CD4-positive, alpha-beta T cell treated with Interleukin-17A for 4 hours (primary cell): ENCODE measurements at regions not wholly inside any gene's neighbourhood (a gene's known extent, or its start where the extent isn't known, plus 50 kb on each side); places are given as distances from the start of the nearest gene placed in this dataset.

Source experiments
- DNase-seq: peaks from one replicate; pipeline ENCODE4 v3.0.0-alpha.2; 2020; ENCODE audit warnings: mixed read lengths

DNA sequence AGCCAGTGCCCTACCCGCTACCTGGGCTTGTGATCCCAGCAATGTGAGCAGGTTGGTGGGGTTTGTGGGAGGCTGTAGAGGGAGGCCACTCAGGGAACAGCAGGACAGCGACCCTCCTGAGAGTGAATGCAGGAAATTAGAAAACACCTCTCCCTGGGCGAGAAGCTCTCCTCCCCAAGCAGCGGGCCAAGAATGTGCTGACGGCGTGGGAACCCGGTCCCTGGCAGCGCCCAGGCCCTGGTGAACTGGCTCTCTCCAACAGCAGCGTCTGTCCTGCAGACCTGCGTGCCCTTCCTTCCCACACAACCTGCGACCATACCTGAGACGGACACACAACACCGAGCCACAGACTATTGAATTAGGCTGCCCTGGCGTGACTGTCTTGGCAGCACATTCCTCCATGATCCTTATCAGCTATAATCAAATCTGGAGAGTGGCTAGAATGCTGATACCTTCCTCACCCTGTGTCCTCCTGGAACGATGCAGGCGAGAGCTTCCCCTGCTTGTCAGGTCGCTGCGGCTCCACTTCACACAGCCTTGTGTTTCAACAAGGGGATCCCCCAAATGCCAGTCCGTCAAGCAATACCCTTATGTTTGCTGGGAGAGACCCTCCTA is 114.8 kb upstream of the GSC start:
- DNase-seq = no peak

DNA sequence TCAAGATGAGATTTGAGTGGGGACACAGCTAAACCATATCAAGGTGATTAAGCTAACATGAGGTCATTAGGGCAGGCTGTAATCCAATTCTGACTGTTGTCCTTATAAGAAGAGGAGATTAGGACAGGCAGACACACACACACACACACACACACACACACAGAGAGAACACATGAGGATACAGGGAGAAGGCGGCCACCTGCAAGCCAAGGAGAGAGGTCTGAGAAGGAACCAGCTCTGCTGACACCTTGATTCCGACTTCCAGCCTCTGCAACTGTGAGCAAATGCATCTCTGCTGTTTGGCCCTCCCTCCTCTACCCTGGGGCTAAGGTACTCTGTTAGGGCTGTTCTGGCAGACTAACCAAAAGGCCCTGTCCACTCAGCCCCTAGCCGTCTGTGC is 112.5 kb upstream of the GSC start:
- no peak for DNase-seq

DNA sequence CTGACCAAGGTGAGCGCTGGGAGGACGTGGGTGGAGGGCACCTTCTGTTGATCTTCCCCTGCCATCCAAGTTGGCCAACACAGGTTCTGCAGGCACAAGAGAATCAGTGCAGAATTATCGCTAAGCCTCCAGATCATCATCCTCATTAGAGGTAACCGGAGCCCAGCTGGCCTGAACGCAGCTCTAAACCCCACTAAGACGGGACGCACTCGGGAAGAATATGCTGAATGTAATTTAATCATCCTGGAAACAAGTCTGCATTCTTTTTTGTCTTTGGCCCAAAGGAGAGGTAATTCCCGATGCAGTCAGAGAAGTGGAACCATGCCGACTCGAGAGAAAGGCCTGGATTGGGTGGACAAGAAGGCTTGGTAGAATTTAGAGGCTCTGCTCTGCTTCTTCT is 111.0 kb upstream of the GSC start:
- DNase-seq = no peak

DNA sequence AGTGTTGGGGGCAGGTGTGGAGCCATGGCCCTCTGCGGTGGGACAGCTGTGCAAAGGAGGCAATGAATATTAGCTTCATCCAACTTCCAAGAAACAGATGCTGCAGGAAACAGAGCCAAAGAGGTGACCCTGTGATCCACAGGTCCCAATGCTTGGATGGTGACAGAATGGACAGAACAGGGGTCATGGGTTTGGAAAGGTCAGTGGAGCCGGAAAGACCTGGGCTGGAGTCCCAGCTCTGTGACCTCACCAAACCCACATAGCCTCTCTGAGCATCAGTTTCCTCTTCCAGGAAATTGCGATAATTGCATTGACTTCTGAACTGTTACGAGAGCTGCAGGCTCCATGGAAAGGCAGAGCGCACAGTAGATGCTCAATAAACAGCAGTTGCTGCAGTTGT is 110.2 kb upstream of the GSC start:
- no peak for DNase-seq

DNA sequence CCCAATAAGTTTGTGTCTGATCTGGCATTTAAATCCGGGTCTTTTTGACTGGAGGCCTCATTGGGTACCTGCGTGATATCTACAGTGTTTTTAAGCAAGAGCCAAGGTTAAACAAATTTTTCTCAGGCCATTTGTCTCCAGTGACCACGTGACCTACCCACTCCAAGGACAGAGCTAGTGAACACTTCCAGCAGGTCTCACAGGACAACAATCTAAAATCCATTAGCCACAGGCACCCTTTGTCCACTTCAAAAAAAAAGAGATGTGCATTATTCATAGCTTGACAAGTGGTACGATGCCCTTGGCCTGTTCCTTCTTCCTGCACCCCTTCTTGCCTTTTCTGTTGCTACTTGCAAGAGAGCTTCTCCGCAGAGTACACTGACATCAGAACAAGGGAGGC is 109.6 kb upstream of the GSC start:
- DNase-seq = no peak

DNA sequence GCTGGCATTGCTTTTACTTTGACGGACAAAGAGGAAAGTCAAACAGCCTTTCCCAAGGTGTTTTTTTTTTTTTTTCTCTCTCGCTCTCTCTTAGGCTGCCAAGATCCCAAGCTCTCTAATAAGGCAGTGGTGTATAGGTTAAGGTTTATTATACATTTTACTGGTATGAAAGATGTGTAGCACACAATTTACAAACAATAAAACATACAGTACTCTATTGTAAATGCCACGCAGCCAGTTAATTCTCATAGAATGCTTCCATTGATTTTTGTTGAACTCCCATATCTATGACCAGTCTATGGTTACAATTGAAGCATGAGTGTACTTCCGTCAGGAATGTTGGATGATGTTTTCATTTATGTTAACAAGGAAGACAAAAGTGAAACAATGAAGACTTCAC is 106.4 kb upstream of the GSC start:
- no peak for DNase-seq

DNA sequence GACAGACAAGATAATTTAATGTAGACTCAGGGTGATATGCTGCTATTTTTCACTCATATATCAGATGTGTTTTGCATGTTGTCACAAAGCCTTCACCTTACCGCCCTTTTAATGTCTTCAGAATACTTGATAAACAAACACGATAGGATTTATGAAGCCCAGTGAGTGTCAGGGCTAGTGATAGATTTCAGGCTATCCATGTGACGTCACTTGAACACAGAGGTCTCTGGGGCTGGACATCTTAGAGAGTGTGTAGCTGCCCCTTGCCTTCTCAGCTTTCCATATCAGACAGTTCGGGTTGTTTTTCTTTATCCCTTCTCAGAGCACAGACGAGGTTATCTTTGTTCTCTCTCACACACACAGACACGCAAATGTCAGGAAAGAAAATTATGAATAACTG is 105.3 kb upstream of the GSC start:
- no peak for DNase-seq

DNA sequence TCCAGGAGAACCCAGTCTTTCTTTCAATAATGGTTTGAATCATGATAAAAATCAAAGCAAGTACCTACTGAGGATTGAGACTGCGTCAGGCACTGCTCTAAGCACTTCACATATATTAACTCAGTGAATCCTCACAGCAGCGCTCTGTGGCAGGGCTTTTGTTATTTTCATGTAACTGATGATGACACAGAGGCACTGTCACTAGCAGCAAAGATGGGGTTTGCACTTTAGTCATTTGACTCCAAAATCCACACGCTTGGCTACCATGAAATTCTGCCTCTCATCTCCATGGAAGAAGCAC is 98.8 kb upstream of the GSC start:
- DNase-seq = no peak

DNA sequence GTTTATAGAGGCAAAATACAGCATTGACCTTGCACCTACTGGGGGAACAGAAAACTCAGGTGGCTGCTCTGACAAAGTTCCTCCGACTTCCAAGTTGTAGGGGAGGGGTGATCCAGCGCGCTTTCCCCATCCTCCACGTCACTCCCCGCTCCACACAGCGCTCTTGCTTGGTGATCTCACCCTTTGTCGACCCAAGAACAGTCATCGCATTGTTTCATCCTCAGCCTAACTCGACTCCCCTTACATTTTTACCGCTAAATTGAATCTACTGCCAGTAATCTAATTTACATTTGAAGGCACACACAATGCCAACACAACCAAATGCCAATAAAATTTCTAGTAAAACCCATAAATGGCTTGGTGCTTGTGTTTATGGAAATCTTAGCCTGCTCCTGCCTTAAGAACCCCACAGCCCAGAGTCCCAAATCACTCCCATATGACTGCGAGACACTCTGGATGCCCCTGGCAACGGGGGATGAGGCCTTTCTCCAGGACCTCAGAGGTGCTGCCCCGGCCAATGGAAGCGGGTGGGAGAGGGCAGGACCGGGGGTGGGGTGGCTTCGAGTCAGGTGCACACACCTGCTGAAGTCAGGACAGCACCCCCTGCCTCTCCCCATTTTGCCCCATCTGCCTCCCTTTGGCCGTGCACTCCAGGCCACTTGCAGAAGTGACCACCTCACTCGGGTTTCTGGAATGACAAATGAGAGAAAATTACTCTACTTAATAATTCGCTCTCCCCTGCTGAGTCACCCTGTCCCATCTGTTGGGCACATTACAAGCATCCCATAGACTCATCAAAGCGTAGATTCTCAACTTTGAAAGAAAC is 98.2 kb upstream of the GSC start:
- DNase-seq = no peak

DNA sequence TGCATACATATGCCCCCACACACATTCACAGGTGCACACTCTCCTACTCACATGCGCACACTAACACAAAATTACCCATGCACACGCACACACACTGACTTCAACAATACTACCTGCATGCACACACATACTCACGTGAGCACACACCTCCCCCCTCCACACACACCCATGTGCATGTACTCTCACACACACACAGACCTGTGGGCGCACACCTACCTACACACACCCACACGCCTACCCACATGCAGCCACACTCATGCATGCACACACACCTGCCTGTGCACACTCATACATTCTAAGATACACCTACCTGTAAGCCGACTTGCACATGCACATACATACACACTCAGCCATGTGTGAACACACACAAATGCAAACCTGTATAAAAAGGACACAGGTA is 97.3 kb upstream of the GSC start:
- no peak for DNase-seq

DNA sequence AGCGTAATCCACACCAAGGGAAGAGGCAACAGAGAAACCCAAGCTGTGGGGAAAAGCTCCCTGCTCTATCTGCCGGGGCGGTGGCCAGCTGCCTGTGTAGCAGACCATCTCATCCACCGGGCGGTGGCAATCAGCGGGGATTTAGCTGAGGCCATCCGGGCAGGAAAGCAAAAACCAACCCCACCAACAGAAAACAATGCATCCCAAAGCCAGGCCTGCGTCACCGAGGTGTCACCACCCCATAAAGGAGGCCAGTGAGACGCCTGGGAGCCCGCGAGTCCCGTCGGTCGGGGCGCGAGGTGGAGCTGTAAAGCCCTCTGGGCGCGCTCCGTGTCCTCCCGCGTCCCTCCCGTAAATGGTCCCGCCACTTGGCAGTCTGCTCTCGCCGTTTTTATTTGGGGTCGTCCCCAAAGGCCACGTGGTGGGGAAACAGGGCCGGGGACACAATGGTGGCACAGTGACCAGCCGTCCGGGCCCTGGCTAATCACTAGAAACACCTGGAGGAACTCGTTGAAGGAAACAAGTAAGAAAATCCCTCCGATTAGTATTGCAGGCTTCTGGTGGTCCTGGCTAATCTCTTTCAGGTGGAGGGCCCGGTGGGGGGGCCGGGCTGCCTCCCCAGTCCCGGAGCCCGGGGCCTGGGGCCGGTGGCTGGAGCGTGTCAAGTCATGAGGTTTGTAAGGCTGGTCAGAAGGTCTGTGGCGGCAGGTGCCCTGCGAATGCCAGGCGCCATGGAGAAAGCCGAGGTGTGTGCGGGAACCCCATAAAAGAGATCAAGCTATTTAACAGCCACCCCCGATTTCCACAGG is 94.7 kb upstream of the GSC start:
- DNase-seq = no peak

DNA sequence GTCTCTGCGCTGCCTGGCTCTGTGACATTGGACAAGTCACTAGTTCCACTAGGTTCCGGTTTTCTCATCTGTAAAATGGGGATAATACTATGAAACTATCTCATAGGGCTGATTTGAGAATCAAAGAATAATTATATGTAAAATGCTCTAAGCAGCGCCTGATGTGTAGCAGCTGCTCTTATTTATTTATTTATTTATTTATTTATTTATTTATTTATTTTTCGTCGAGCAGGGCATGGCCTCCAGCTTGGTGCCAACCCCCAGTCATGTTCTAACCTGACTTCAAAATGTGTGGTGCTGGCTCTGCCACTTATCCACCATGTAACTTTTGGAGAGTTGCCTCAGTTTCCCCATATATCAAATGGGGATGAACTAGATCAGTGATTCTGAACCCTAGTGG is 93.5 kb upstream of the GSC start:
- no peak for DNase-seq

DNA sequence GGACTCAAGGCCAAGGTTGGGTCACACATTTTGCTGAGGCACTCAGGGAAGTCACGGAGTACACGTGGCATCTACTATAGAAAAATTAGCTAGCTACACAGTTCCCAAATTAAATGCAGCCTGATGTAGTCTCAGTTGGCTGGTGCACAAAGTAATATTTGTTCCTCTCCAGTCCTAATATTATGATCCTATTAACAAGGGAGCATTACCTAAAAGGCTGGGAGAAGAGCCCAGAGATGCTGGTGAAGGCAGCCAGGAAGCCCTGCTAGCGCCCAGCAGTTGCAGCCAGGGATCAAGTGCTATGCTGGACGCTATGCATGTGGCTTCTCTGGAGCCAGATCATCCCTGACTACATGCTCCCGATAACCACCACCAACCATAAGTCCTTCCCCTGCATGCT is 88.0 kb upstream of the GSC start:
- no peak for DNase-seq

DNA sequence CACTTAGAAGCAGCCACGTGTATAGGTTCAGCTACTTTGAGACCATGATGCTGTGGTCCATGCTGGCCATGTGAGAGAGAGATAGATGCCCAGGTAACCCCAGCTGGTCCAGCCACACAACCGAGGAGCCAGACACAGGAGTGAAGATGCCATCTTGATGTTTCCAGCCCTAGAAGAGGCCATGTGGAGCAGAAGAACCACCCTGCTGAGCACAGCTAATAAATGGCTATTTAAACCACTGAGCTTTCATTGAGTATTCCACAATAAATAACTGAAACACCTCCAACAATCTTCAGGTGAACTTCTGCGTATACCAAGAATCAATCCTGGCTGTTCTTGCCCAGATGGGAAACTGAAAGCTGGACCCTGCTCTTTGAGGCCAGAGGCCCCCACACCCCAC is 84.0 kb upstream of the GSC start:
- no peak for DNase-seq

DNA sequence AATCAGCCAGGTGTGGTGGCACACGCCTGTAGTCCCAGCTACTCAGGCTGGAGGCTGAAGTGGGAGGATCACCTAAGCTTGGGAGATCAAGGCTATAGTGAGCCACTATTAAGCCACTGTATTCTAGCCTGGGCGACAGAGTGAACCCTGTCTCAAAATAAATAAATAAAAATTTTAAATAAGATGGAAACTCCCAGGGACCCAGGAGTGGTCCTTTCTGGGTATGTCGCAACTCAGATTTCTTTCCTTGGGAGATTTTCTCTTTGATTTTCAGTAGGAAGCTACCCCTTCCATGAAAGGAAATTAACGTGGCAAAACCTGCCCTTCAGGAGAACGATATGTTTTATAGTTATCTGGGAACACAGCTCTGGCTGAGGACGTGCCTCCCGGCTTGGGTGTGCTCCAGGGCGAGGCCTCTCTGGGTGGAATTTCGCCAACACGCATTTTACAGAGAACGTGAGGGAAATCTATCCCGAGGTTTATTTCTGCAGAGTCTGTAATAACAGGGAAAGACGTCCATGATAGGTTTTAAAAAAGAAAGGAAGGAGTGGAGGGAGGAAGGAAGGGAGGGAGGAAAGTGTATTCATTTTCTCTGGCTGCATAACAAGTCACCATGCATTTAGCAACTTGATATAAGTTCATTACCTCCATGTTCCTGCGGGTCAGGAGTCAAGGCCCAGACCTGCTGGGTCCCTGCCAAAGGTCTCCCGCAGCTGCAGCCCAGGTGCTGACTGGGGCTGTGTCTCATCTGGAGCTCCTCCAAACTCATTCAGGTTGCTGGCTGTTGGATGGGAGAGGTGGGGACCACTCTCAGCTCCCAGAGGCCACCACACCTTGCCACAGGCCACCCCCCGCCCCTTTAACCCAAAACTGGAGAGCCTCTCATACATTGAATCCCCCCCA is 80.6 kb upstream of the GSC start:
- no peak for DNase-seq

DNA sequence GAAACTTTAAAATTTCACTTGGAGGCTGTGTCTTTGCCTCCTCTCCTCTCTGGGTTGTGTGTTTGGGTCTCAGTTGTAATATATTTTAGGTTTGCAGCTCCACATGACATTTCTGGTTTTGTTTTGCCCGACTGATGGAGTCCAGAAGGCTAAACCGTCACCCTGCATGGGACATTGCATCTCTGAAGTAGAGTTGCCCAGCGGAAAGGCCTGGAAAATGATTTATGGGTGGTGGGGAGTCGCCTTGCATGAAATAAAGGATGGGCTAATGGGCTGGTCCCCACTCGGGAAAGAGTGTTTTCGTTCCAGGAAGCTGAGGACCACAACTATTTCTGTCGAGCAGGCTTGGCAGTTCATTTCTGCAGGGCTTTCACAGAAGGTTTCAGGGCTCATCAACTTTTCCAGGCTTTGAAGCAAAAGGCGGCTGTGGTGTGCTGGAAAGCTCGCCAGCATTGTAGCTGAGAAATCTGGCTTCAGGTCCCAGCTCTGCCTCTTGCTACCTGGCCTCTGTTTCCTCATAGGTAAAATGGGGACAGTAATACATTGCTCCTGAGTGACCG is 74.8 kb upstream of the GSC start:
- DNase-seq = no peak

DNA sequence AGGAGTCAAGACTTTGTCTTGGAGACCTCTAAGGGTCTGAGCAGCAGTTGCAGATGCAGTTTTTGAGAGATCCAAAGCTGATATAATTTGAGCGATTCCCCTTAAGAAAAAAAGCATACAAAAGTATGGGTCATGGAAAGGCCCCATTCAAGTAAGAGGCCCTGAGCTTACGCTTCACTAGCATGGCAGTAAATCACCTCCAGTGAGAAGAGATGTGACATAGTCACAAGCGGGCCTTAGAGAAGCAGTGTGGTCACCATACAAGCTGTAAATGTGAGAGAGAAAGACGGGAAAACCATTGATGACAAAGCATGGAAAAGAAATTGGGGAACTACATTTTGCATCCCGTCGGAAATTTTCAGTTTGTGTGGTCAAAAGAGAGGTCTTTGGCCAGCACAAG is 70.6 kb upstream of the GSC start:
- no peak for DNase-seq

DNA sequence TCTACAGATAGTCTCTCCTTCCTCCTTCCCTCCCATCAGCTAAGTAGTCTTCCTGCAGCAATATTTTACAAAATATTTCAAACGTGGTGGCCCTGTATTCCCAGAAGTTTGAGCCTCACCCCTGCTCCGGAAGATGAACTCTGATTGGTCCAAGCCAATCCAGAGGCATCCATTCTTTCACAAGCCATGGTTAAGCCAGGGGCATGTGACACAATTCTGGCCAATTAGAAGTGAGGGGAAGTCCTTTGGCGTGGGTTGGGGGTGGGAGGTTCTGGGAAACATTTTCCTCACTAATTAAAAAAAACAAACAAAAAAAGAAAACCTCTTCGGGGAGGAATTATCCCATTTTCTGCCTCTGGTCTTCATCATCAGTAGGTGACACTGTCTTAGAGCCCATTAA is 69.4 kb upstream of the GSC start:
- DNase-seq = no peak

DNA sequence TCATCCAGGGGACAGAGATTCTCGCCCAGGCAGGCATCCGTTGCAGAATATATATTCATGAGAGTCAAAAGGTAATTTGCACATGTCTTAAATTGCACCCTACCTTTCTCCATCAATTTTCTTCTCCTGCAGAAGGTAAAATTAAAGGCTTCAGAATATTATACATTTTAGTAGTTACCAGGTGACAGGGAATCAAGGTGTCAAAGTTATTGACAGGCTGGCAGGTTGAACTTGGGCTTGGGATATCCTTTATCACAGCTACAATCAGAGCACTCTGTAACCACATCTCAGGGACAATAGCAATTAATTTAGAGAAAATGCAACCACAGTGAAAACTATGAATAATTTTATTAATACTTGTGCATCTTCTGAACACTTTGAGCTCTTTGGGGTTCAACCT is 66.9 kb upstream of the GSC start:
- DNase-seq = no peak

DNA sequence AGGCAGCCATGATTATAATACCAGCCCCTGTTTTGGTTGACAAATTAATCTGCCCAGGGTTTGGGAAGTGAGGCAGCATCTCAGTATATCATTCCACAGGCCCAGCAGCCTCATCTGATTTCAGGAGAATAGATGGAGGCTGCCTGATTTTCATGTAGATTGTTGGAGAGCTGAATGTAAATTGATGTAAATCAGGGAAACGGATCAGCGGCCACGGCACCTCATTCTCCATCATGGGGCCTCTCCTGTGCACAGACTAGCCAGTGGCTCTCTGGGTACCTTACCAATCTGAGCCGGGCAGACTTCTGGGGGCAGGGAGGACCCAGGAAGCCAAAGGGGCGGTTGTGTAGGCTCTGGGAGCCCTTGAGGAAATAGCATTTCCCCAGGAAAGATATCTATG is 63.7 kb upstream of the GSC start:
- DNase-seq = no peak

DNA sequence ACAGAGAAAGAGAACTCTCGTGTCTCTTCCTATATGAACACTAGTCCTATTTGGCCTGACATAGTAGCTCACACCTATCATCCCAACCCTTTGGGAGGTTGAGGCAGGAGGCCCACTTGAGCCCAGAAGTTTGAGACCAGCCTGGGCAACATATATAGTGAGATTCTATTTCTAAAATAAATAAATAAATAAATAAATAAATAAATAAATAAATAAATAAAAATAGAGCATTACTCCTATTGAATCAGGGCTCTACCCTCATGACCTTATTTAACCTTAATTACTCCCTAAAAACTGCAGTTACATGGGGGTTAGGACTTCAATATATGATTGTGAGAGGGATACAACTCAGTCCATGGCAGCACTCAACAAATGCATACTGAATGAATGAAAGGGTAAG is 61.2 kb upstream of the GSC start:
- DNase-seq = no peak

DNA sequence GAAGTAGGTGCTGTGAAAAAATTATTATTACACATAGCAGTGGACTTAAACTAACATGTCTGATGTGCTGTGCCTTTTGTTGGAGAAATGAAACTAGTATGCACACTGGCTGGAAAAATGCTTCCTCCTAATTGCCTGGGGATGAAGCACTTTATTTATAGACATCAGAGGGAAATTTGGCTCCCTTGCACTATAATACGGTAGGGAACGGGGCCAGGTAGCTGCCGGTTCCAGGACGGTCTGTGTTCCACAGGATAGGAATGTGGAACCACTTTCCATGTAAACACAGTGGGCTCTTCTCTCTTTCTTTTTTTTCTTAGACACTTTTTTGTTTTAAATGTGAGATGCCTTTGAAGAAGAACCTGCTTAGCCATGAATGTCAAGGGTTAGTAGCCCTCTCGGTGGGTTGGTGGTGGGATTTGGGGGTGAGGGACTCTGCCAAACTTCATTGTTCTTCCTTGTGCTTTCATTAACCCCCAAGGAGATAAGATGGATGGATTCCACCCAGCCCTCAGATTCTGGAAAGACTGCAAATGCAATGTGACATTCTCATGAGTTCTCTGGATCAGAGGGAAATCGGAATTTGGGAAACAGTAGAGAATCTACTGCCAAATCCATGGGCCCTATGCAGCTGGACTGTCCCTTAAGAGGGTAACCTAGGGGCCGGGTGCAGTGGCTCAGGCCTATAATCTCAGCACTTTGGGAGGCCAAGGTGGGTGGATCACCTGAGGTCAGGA is 58.0 kb upstream of the GSC start:
- DNase-seq = no peak
